ENCODE measurements at regions not wholly inside any gene's neighbourhood (a gene's known extent, or its start where the extent isn't known, plus 50 kb on each side); places are given as distances from the start of the nearest gene placed in this dataset.
"Not testable (repeated sequence)": the region's sequence is repeated elsewhere in the genome, so short reads cannot be mapped to it uniquely, and the experiment has no call there.

DNA sequence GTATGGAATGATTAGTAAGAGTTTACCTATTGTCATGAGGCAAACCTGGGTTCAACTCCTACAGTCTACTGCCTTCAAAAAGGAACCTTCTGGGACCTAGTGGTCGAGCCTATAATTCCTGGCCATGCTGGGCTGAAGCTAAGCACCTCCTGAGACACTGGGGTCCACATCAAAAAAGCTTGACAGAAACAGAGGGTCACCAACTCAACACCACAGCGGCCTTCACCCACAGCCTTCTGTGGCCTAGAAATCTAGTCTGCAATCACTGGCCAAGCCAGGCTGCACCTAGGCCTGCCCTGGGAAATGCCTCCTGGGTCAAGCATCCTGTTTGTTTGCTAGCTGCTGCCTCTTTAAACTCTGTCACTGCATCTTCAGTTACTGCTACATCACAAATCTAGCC, 153.9 kb upstream of the C11orf58 start:
- no peak overlapping the region for H3K4me2 ChIP-seq (ENCODE audit: extremely low read depth, insufficient read depth, low read length)
- no peaks in the 10 kb centered on the region for H4K20me1 ChIP-seq (ENCODE audit: control insufficient read depth, extremely low read depth, insufficient read depth, low read length)
- TF ChIP-seq EZH2 (IDR thresholded peaks at IDR 0.05; ENCODE audit: low read length, missing control alignments) = no peak
- TF ChIP-seq, protein P1, sequence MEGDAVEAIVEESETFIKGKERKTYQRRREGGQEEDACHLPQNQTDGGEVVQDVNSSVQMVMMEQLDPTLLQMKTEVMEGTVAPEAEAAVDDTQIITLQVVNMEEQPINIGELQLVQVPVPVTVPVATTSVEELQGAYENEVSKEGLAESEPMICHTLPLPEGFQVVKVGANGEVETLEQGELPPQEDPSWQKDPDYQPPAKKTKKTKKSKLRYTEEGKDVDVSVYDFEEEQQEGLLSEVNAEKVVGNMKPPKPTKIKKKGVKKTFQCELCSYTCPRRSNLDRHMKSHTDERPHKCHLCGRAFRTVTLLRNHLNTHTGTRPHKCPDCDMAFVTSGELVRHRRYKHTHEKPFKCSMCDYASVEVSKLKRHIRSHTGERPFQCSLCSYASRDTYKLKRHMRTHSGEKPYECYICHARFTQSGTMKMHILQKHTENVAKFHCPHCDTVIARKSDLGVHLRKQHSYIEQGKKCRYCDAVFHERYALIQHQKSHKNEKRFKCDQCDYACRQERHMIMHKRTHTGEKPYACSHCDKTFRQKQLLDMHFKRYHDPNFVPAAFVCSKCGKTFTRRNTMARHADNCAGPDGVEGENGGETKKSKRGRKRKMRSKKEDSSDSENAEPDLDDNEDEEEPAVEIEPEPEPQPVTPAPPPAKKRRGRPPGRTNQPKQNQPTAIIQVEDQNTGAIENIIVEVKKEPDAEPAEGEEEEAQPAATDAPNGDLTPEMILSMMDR (conservative IDR thresholded peaks at IDR 0.05 in 1 of 2, IDR thresholded peaks at IDR 0.05 in 1 of 2; ENCODE audit: low read depth in 1 of 2, low read length in 2 of 2) = no peak
- H3K4me3 ChIP-seq (replicated peaks in 1 of 4; ENCODE audit: control extremely low read depth in 1 of 4, insufficient read depth in 1 of 4, low read depth in 3 of 4, low read length in 4 of 4) = no peak overlapping the region
- H3K9ac ChIP-seq (ENCODE audit: insufficient read depth, low read length) = no peak overlapping the region
- H2AFZ ChIP-seq (ENCODE audit: low read length) = no peak overlapping the region
- H3K36me3 ChIP-seq (ENCODE audit: control insufficient read depth, insufficient read depth, low read length) = no peaks in the 10 kb centered on the region
- no peaks in the 10 kb centered on the region for H3K27me3 ChIP-seq (ENCODE audit: control insufficient read depth, insufficient read depth, low read length)
- H3K27ac ChIP-seq (ENCODE audit: insufficient read depth, low read length) = no peak overlapping the region
- H3K9me3 ChIP-seq (ENCODE audit: control insufficient read depth, insufficient read depth, low read depth, low read length) = no peaks in the 10 kb centered on the region
- H3K79me2 ChIP-seq (ENCODE audit: control insufficient read depth, insufficient read depth, low read length) = no peaks in the 10 kb centered on the region
- no peaks in the 10 kb centered on the region for H3K4me1 ChIP-seq (ENCODE audit: control insufficient read depth, extremely low read depth, insufficient read depth, low read length)
- no peak for DNase-seq (ENCODE audit: low read depth in 2 of 2)

DNA sequence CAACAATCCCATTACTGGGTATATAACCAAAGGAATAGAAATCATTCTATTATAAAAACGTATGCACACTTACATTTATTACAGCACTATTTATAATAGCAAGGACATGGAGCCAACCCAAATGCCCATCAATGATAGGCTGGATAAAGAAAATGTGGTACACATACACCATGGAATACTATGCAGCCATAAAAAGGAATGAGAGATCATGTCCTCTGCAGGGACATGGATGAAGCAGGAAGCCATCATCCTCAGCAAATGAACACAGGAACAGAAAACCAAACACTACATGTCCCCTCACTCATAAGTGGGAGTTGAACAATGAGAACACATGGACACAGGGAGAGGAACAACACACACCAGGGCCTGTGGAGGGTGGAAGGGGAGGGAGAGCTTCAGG, 157.4 kb upstream of the C11orf58 start:
- H3K36me3 ChIP-seq (ENCODE audit: control insufficient read depth, insufficient read depth, low read length); H4K20me1 ChIP-seq (ENCODE audit: control insufficient read depth, extremely low read depth, insufficient read depth, low read length); DNase-seq (ENCODE audit: low read depth in 2 of 2); H3K27ac ChIP-seq (ENCODE audit: insufficient read depth, low read length); H3K9me3 ChIP-seq (ENCODE audit: control insufficient read depth, insufficient read depth, low read depth, low read length); H3K4me2 ChIP-seq (ENCODE audit: extremely low read depth, insufficient read depth, low read length); H3K4me3 ChIP-seq (replicated peaks in 1 of 4; ENCODE audit: control extremely low read depth in 1 of 4, insufficient read depth in 1 of 4, low read depth in 3 of 4, low read length in 4 of 4); H2AFZ ChIP-seq (ENCODE audit: low read length); H3K4me1 ChIP-seq (ENCODE audit: control insufficient read depth, extremely low read depth, insufficient read depth, low read length); H3K9ac ChIP-seq (ENCODE audit: insufficient read depth, low read length); H3K27me3 ChIP-seq (ENCODE audit: control insufficient read depth, insufficient read depth, low read length); H3K79me2 ChIP-seq (ENCODE audit: control insufficient read depth, insufficient read depth, low read length): not testable (repeated sequence)

DNA sequence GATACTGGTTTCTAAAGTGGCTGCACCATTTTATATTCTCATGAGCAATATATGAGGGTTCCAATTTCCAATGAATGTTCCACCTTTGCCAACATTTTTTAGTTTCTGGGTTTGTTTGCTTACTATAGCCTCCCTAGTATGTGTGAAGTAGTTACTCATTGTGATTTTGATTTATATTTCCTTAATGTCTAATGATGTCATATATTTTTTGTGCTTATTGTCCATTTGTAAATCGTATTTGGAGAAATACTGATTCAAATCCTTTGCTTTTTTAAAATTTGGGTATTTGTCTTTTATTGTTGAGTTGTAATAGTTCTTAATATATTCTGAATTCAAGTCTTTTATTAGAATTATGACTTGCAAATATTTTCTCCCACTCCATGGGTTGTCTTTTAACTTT, 161.0 kb upstream of the C11orf58 start:
- Histone ChIP-seq H3K9me3 (ENCODE audit: control insufficient read depth, insufficient read depth, low read depth, low read length) (no peaks in the 10 kb centered on the region), H3K27me3 (ENCODE audit: control insufficient read depth, insufficient read depth, low read length) (no peaks in the 10 kb centered on the region), H4K20me1 (ENCODE audit: control insufficient read depth, extremely low read depth, insufficient read depth, low read length) (no peaks in the 10 kb centered on the region), H2AFZ (ENCODE audit: low read length) (no peak overlapping the region), H3K36me3 (ENCODE audit: control insufficient read depth, insufficient read depth, low read length) (no peaks in the 10 kb centered on the region), H3K79me2 (ENCODE audit: control insufficient read depth, insufficient read depth, low read length) (no peaks in the 10 kb centered on the region), H3K4me1 (ENCODE audit: control insufficient read depth, extremely low read depth, insufficient read depth, low read length) (no peaks in the 10 kb centered on the region), H3K4me3 (replicated peaks in 1 of 4; ENCODE audit: control extremely low read depth in 1 of 4, insufficient read depth in 1 of 4, low read depth in 3 of 4, low read length in 4 of 4) (no peak overlapping the region), H3K4me2 (ENCODE audit: extremely low read depth, insufficient read depth, low read length) (no peak overlapping the region), H3K9ac (ENCODE audit: insufficient read depth, low read length) (no peak overlapping the region), H3K27ac (ENCODE audit: insufficient read depth, low read length) (no peak overlapping the region)
- no peak for TF ChIP-seq EZH2 (IDR thresholded peaks at IDR 0.05; ENCODE audit: low read length, missing control alignments)
- TF ChIP-seq, protein P1 (conservative IDR thresholded peaks at IDR 0.05 in 1 of 2, IDR thresholded peaks at IDR 0.05 in 1 of 2; ENCODE audit: low read depth in 1 of 2, low read length in 2 of 2) = no peak
- DNase-seq (ENCODE audit: low read depth in 2 of 2) = no peak

DNA sequence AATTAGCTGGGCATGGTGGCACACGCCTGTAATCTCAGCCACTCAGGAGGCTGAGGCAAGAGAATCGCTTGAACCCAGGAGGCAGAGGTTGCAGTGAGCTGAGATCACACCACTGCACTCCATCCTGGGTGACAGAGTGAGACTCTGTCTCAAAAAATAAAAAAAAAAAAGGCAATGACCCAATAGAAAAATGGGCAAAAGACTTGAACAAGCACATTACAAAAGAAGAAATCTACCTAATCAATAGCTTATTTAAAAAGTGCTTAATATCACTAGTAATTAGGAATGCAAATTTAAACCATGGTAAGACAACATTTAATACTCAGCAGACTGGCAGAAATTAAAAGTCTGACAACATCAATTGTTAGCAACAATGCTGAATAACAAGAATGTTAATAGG, 163.6 kb upstream of the C11orf58 start:
- not testable (repeated sequence) for H3K27me3 ChIP-seq (ENCODE audit: control insufficient read depth, insufficient read depth, low read length); DNase-seq (ENCODE audit: low read depth in 2 of 2); H3K4me3 ChIP-seq (replicated peaks in 1 of 4; ENCODE audit: control extremely low read depth in 1 of 4, insufficient read depth in 1 of 4, low read depth in 3 of 4, low read length in 4 of 4); H3K27ac ChIP-seq (ENCODE audit: insufficient read depth, low read length); H3K4me2 ChIP-seq (ENCODE audit: extremely low read depth, insufficient read depth, low read length); H4K20me1 ChIP-seq (ENCODE audit: control insufficient read depth, extremely low read depth, insufficient read depth, low read length); H3K9ac ChIP-seq (ENCODE audit: insufficient read depth, low read length); H3K9me3 ChIP-seq (ENCODE audit: control insufficient read depth, insufficient read depth, low read depth, low read length); H2AFZ ChIP-seq (ENCODE audit: low read length); H3K4me1 ChIP-seq (ENCODE audit: control insufficient read depth, extremely low read depth, insufficient read depth, low read length); H3K79me2 ChIP-seq (ENCODE audit: control insufficient read depth, insufficient read depth, low read length); H3K36me3 ChIP-seq (ENCODE audit: control insufficient read depth, insufficient read depth, low read length)

All from fibroblast of lung (primary cell).